ENCODE measurements at regions not wholly inside any gene's neighbourhood (a gene's known extent, or its start where the extent isn't known, plus 50 kb on each side); places are given as distances from the start of the nearest gene placed in this dataset.

DNA sequence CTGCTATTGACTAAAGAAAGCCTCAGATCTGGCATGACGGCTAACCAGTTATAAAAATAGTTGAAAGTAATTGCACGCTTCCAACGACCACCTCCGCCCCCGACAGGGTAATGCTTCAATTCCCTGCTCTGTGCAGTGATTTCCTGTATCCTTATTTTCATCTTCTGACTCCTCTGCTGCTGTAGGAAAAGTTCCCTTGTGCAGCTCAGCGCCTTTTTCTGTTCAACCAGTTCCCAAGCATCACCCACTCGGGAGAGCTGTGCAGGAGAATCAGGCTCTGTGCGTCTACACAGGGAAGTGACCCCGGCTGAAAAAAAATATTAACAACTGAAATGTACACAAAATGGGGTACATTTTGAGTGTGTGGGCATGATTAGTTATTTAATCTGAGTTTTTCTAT lies 91.3 kb upstream of the COPS8 start:
- H3K27ac ChIP-seq, result peak overlapping the region; percentile 99
- TF ChIP-seq, protein P1, sequence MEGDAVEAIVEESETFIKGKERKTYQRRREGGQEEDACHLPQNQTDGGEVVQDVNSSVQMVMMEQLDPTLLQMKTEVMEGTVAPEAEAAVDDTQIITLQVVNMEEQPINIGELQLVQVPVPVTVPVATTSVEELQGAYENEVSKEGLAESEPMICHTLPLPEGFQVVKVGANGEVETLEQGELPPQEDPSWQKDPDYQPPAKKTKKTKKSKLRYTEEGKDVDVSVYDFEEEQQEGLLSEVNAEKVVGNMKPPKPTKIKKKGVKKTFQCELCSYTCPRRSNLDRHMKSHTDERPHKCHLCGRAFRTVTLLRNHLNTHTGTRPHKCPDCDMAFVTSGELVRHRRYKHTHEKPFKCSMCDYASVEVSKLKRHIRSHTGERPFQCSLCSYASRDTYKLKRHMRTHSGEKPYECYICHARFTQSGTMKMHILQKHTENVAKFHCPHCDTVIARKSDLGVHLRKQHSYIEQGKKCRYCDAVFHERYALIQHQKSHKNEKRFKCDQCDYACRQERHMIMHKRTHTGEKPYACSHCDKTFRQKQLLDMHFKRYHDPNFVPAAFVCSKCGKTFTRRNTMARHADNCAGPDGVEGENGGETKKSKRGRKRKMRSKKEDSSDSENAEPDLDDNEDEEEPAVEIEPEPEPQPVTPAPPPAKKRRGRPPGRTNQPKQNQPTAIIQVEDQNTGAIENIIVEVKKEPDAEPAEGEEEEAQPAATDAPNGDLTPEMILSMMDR (conservative IDR thresholded peaks at IDR 0.05), result no peak

DNA sequence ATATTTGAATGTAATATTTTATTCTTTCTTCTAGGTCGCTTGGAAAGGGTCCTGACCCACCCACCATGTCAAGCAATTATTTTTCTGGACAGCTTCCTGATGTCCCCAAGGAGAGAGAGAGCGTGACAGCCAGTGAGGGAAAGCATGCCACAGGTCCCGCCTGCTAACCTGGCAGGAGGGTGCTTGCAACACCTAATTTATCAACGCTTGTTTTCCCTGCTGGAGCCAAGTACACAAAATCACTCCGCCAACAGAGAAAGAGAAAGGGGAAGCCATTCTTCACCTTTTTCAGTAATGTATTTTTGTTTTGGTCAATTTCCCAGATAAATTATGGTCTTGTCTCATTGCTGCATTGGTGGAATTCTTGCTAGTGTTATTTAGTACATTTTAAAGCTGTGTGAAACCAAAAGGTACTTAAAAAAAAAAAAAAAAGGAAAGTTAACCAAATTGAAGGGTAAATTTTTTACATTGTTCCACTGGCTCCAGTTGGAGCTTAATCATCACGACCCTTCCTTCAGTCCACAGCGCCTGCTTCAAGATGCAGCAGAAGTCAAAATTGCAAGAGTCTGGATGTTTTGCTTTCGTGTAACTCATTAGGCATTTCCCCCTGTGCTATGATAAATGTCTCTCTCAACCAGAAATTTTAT lies 88.5 kb upstream of the COPS8 start:
- peak overlapping the region; percentile 99 for H3K27ac ChIP-seq
- TF ChIP-seq, protein P1 (conservative IDR thresholded peaks at IDR 0.05), result no peak

DNA sequence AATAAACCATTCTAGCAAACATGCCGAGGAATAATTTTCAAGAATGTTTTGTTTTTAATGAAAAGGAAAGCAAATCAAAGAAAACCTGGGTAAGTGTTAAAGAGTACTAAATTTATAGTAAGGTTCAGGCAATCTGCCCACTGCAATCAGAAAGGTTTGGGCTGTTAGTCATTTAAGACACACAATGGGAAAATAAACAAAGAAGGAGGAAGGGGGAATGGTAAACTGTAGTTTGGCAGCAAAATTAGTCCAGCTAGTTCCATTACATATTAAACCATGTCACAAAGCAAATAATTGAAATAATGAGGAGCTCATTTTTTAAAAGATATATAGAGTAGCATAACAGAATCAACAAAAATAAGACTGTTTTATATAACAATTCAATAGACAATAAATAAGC lies 87.5 kb upstream of the COPS8 start:
- peak overlapping the region; percentile 99 for H3K27ac ChIP-seq

DNA sequence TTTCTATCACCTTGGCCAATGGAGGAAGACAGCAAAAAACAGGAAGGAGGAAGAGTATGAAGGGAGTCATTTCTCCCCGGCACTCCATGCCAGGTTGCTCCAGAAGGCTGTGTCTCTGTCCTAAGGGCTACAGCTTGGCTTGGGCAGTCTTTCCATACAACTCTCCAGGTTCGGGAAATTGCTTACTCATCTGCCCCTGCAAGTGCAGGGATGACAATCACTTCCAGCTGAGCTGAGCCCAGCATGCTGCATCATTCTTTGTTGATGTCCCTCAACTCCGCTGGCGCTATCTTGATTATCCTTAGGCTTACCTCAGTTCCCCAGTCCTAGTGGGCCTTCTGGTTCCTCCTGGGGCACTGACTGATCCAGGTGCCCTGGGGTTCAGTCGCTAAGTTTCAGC lies 86.9 kb upstream of the COPS8 start:
- peak overlapping the region; percentile 99 for H3K27ac ChIP-seq

More for the DNA sequence above, 87.5 kb upstream of the COPS8 start:
- TF ChIP-seq, protein P1 (conservative IDR thresholded peaks at IDR 0.05), result no peak

DNA sequence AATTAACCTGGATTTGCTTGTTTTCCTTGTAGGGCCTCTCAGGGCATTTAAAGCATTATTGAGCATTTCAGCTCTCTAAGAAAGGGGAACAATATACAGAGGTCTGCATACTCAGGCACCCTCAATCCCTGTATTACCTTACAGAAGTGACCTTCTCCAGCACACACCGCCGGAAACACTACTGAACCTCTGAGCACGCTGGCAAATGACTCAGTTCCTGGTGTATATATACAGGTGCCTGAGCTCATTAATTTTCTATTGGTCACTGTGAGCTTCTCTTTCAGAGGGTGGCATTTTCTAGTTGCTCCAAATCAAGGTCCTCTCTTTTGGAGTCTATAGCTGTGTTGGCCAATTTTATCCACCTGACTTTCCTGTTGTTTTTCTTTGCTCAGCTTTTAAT lies 85.2 kb upstream of the COPS8 start:
- peak overlapping the region; percentile 99 for H3K27ac ChIP-seq
- TF ChIP-seq, protein P1 (conservative IDR thresholded peaks at IDR 0.05), result no peak

More for the DNA sequence above, 86.9 kb upstream of the COPS8 start:
- TF ChIP-seq, protein P1 (conservative IDR thresholded peaks at IDR 0.05), result no peak

DNA sequence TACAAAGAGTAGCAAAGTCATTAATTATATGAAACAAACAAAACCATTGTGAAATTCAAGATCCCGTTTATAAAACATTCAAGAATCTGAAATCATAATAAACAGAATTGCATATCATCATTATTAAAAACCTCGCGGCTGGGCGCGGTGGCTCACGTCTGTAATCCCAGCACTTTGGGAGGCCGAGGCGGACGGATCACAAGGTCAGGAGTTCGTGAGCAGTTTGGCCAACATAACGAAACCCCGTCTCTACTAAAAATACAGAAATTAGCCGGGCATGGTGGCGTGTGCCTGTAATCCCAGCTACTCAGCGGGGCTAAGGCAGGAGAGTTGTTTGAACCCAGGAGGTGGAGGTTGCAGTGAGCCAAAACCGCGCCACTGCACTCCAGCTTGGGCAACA lies 80.3 kb upstream of the COPS8 start:
- peak overlapping the region; percentile 49 for H3K27ac ChIP-seq

DNA sequence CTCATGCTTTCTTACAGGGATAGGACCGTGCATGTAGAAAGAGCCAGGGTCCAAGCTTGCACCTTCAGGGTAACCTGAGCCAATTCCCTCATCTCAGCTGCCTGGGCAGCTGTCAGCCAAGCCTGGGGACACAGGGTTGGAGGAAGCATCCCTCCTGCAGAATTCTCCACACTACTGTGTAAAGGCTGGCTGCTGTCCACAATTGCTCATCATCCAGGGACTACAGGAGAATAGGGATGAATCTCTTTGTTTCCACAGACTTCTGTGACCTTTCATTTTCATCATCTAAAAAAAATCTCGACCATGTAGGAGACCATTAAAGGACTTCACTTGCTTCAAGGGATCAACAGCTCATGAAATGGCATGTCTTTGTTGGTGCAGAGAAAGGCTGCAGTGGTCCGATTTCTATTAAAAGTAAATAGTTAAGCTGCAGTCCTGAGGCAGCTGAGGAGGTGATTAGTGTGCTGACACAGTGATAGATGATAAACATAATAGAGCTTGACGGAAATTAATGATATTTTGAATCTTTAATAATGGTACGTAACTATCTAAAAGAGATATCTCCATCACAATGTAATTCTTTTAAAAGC lies 74.4 kb upstream of the COPS8 start:
- H3K27ac ChIP-seq, result no peak overlapping the region
- TF ChIP-seq, protein P1 (conservative IDR thresholded peaks at IDR 0.05), result no peak

DNA sequence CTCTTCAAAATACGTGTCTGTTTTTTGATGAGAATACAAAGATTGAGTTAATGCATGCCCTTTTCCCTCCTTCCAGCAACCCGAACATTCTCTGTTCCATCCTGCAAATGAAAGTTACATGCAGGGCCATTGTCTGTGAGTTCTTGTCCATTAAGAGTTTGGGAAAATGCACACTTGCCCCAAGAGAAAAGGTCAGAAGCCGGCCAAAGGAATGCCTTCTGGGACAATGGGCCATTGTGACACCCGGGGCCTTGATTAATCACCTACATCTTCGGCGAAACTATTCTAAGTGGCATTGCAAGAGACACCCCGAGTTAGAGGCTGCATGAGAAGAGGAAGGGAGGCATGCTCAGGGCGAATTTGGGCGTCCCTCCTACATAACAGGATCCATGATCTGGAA lies 73.7 kb upstream of the COPS8 start:
- TF ChIP-seq, protein P1 (conservative IDR thresholded peaks at IDR 0.05), result no peak

More for the DNA sequence above, 73.7 kb upstream of the COPS8 start:
- H3K27ac ChIP-seq, result no peak overlapping the region

All from VCaP (cell line).